Fibroblast of lung (primary cell): ENCODE measurements at regions not wholly inside any gene's neighbourhood (a gene's known extent, or its start where the extent isn't known, plus 50 kb on each side); places are given as distances from the start of the nearest gene placed in this dataset.

Source experiments
- DNase-seq, 2 donors: peaks; one replicate each; pipeline versions ENCODE4 v3.0.0 to v3.0.0-alpha.2; 2010; ENCODE audit warnings: low read depth in 2 of 2
- H2AFZ ChIP-seq: 2 replicates; pipeline ENCODE4 v1.5.1; 2012; ENCODE audit warnings: low read length, control low read depth, inconsistent platforms
- H3K27ac ChIP-seq: 2 replicates; pipeline ENCODE4 v1.5.1; 2011; ENCODE audit warnings: low read length, control low read depth; ENCODE audit not compliant: insufficient read depth
- H3K27me3 ChIP-seq: 2 replicates; pipeline ENCODE4 v1.5.1; 2011; ENCODE audit warnings: mild to moderate bottlenecking, low read length; ENCODE audit not compliant: control insufficient read depth, insufficient read depth
- H3K36me3 ChIP-seq: 2 replicates; pipeline ENCODE4 v1.5.1; 2011; ENCODE audit warnings: low read length; ENCODE audit not compliant: control insufficient read depth, insufficient read depth
- H3K4me1 ChIP-seq: 2 replicates; pipeline ENCODE4 v1.5.1; 2011; ENCODE audit warnings: low read length; ENCODE audit not compliant: control insufficient read depth, insufficient read depth; ENCODE audit errors: extremely low read depth
- H3K4me2 ChIP-seq: 2 replicates; pipeline ENCODE4 v1.5.1; 2011; ENCODE audit warnings: low read length, control low read depth; ENCODE audit not compliant: insufficient read depth; ENCODE audit errors: extremely low read depth
- H3K4me3 ChIP-seq, 4 experiments: fragments of 200-600 bp in 1 of 4; sonication (generic) in 1 of 4; replicated peaks in 1 of 4; 2 replicates each; pipeline ENCODE4 v1.5.1; 2011 to 2016; ENCODE audit warnings: low read length in 4 of 4, low read depth in 3 of 4, mild to moderate bottlenecking in 3 of 4, control low read depth in 2 of 4, inconsistent platforms in 1 of 4, mixed read lengths in 1 of 4; ENCODE audit not compliant: insufficient read depth in 1 of 4; ENCODE audit errors: control extremely low read depth in 1 of 4
- H3K79me2 ChIP-seq: 2 replicates; pipeline ENCODE4 v1.5.1; 2012; ENCODE audit warnings: mild to moderate bottlenecking, low read length, inconsistent platforms; ENCODE audit not compliant: control insufficient read depth, insufficient read depth
- H3K9ac ChIP-seq: 2 replicates; pipeline ENCODE4 v1.5.1; 2011; ENCODE audit warnings: mild to moderate bottlenecking, low read length, control low read depth; ENCODE audit not compliant: insufficient read depth
- H3K9me3 ChIP-seq: 2 replicates; pipeline ENCODE4 v1.5.1; 2012; ENCODE audit warnings: low read depth, low read length; ENCODE audit not compliant: control insufficient read depth, insufficient read depth
- H4K20me1 ChIP-seq: 2 replicates; pipeline ENCODE4 v1.5.1; 2011; ENCODE audit warnings: low read length; ENCODE audit not compliant: control insufficient read depth, insufficient read depth; ENCODE audit errors: extremely low read depth
- EZH2 ChIP-seq: IDR thresholded peaks from 2 replicates; pipeline ENCODE4 v1.5.1; 2012; ENCODE audit warnings: low read length, control low read depth, mild to moderate bottlenecking; ENCODE audit errors: missing control alignments
- TF ChIP-seq, protein P1 (sequence below), 2 donors: IDR thresholded peaks in 1 of 2; conservative IDR thresholded peaks in 1 of 2; 1 replicate in 1 of 2; 2 replicates in 1 of 2; pipeline ENCODE4 v1.5.1; 2011 to 2012; ENCODE audit warnings: low read length in 2 of 2, control low read depth in 1 of 2, inconsistent platforms in 1 of 2, low read depth in 1 of 2, mild to moderate bottlenecking in 1 of 2

DNA sequence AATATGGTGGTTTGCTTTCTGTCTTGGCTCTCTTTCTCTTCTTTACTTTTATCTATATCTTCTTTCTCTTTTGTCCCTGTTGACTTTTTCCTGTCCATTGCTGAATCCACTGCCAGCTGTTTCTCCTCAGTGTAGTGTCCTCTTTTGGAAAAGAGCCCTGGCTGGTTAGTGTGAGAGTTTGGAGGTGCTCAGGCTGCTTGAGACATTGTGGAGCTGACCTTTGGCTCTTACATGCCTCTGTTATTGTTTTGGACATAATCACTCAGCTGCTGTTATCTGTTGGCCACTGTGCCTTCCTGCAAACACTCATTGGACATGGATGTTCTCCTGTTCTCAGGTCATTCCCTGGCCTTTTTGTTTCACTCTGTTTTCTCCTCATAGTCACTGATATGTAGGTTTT lies 295.4 kb upstream of the RIOK2 start:
- no peak overlapping the region for H3K4me2 ChIP-seq
- DNase-seq: peak in 1 of 2 donors; percentile 6

GRCh38 chr5:97480313-97480712 lies 297.3 kb upstream of the RIOK2 start:
- Histone ChIP-seq H3K79me2 (no peaks in the 10 kb centered on the region), H3K4me1 (no peaks in the 10 kb centered on the region), H3K4me3 (no peak overlapping the region), H3K27ac (no peak overlapping the region), H3K9ac (no peak overlapping the region), H3K36me3 (no peaks in the 10 kb centered on the region), H2AFZ (no peak overlapping the region), H3K27me3 (no peaks in the 10 kb centered on the region), H4K20me1 (no peaks in the 10 kb centered on the region), H3K4me2 (no peak overlapping the region), H3K9me3 (no peaks in the 10 kb centered on the region)
- TF ChIP-seq, protein P1, sequence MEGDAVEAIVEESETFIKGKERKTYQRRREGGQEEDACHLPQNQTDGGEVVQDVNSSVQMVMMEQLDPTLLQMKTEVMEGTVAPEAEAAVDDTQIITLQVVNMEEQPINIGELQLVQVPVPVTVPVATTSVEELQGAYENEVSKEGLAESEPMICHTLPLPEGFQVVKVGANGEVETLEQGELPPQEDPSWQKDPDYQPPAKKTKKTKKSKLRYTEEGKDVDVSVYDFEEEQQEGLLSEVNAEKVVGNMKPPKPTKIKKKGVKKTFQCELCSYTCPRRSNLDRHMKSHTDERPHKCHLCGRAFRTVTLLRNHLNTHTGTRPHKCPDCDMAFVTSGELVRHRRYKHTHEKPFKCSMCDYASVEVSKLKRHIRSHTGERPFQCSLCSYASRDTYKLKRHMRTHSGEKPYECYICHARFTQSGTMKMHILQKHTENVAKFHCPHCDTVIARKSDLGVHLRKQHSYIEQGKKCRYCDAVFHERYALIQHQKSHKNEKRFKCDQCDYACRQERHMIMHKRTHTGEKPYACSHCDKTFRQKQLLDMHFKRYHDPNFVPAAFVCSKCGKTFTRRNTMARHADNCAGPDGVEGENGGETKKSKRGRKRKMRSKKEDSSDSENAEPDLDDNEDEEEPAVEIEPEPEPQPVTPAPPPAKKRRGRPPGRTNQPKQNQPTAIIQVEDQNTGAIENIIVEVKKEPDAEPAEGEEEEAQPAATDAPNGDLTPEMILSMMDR (conservative IDR thresholded peaks at IDR 0.05 in 1 of 2, IDR thresholded peaks at IDR 0.05 in 1 of 2; ENCODE audit: low read depth in 1 of 2, low read length in 2 of 2): no peak
- no peak for TF ChIP-seq EZH2
- no peak for DNase-seq

More for the DNA sequence above, 295.4 kb upstream of the RIOK2 start:
- H3K9ac ChIP-seq: no peak overlapping the region
- no peaks in the 10 kb centered on the region for H4K20me1 ChIP-seq
- no peaks in the 10 kb centered on the region for H3K79me2 ChIP-seq
- no peaks in the 10 kb centered on the region for H3K9me3 ChIP-seq
- H3K4me3 ChIP-seq: no peak overlapping the region
- H3K36me3 ChIP-seq: no peaks in the 10 kb centered on the region
- no peak overlapping the region for H2AFZ ChIP-seq
- no peaks in the 10 kb centered on the region for H3K4me1 ChIP-seq
- TF ChIP-seq, protein P1 (conservative IDR thresholded peaks at IDR 0.05 in 1 of 2, IDR thresholded peaks at IDR 0.05 in 1 of 2; ENCODE audit: low read depth in 1 of 2, low read length in 2 of 2): no peak
- TF ChIP-seq EZH2: no peak
- H3K27me3 ChIP-seq: no peaks in the 10 kb centered on the region
- no peak overlapping the region for H3K27ac ChIP-seq

- Histone ChIP-seq H3K4me3 (no peak overlapping the region), H3K9me3 (no peaks in the 10 kb centered on the region), H3K9ac (no peak overlapping the region), H3K4me1 (no peaks in the 10 kb centered on the region), H3K36me3 (no peaks in the 10 kb centered on the region), H2AFZ (no peak overlapping the region), H3K27me3 (no peaks in the 10 kb centered on the region), H3K79me2 (no peaks in the 10 kb centered on the region), H4K20me1 (no peaks in the 10 kb centered on the region), H3K4me2 (no peak overlapping the region), H3K27ac (no peak overlapping the region)
- TF ChIP-seq EZH2: no peak
- TF ChIP-seq, protein P1 (conservative IDR thresholded peaks at IDR 0.05 in 1 of 2, IDR thresholded peaks at IDR 0.05 in 1 of 2; ENCODE audit: low read depth in 1 of 2, low read length in 2 of 2): no peak
- no peak for DNase-seq
Measured at GRCh38 chr5:97488126-97488668, 305.1 kb upstream of the RIOK2 start.
